ENCODE measurements at regions not wholly inside any gene's neighbourhood (a gene's known extent, or its start where the extent isn't known, plus 50 kb on each side); places are given as distances from the start of the nearest gene placed in this dataset.

DNA sequence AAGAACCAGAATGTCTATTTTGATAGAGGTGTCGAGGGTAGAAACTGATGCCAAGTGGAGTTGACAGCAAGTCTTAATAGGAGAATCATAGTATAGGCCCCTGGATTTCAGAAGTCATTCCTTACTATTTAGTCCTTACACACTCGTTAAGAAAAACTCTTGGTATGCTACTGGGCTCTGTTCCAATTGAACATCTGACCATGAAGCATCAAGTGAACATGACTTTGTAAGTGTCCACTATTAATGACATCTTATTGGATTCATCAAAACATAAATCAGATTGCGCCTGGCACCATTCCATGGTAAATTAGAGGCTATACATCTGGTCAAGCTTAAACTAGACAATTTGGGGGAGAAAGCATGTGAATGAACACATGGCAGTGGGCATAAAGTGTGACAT is 1056.5 kb upstream of the EDIL3 start:
- TF ChIP-seq, protein P1, sequence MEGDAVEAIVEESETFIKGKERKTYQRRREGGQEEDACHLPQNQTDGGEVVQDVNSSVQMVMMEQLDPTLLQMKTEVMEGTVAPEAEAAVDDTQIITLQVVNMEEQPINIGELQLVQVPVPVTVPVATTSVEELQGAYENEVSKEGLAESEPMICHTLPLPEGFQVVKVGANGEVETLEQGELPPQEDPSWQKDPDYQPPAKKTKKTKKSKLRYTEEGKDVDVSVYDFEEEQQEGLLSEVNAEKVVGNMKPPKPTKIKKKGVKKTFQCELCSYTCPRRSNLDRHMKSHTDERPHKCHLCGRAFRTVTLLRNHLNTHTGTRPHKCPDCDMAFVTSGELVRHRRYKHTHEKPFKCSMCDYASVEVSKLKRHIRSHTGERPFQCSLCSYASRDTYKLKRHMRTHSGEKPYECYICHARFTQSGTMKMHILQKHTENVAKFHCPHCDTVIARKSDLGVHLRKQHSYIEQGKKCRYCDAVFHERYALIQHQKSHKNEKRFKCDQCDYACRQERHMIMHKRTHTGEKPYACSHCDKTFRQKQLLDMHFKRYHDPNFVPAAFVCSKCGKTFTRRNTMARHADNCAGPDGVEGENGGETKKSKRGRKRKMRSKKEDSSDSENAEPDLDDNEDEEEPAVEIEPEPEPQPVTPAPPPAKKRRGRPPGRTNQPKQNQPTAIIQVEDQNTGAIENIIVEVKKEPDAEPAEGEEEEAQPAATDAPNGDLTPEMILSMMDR (IDR thresholded peaks at IDR 0.05; ENCODE audit: low read depth, low read length, missing input control), result no peak
- TF ChIP-seq RAD21 (IDR thresholded peaks at IDR 0.05), result no peak
- TF ChIP-seq EGR1 (IDR thresholded peaks at IDR 0.05; ENCODE audit: low read depth in 2 of 2), result no peak
- TF ChIP-seq, protein P2, sequence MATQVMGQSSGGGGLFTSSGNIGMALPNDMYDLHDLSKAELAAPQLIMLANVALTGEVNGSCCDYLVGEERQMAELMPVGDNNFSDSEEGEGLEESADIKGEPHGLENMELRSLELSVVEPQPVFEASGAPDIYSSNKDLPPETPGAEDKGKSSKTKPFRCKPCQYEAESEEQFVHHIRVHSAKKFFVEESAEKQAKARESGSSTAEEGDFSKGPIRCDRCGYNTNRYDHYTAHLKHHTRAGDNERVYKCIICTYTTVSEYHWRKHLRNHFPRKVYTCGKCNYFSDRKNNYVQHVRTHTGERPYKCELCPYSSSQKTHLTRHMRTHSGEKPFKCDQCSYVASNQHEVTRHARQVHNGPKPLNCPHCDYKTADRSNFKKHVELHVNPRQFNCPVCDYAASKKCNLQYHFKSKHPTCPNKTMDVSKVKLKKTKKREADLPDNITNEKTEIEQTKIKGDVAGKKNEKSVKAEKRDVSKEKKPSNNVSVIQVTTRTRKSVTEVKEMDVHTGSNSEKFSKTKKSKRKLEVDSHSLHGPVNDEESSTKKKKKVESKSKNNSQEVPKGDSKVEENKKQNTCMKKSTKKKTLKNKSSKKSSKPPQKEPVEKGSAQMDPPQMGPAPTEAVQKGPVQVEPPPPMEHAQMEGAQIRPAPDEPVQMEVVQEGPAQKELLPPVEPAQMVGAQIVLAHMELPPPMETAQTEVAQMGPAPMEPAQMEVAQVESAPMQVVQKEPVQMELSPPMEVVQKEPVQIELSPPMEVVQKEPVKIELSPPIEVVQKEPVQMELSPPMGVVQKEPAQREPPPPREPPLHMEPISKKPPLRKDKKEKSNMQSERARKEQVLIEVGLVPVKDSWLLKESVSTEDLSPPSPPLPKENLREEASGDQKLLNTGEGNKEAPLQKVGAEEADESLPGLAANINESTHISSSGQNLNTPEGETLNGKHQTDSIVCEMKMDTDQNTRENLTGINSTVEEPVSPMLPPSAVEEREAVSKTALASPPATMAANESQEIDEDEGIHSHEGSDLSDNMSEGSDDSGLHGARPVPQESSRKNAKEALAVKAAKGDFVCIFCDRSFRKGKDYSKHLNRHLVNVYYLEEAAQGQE (IDR thresholded peaks at IDR 0.05), result no peak

Measured in liver (tissue), 3 donors.